Osteoblast (primary cell): ENCODE measurements at regions not wholly inside any gene's neighbourhood (a gene's known extent, or its start where the extent isn't known, plus 50 kb on each side); places are given as distances from the start of the nearest gene placed in this dataset.

Experiments used
- DNase-seq: peaks from one replicate; pipeline ENCODE4 v3.0.0; 2011; ENCODE audit warnings: low spot score, mixed read lengths; ENCODE audit not compliant: insufficient read length; ENCODE audit errors: missing footprints
- H2AFZ ChIP-seq: 2 replicates; pipeline ENCODE4 v1.6.0; 2011; ENCODE audit warnings: mild to moderate bottlenecking, low read length
- H3K27ac ChIP-seq: 2 replicates; pipeline ENCODE4 v1.5.1; 2011; ENCODE audit warnings: mild to moderate bottlenecking, low read depth, low read length, moderate library complexity
- H3K27me3 ChIP-seq: 2 replicates; pipeline ENCODE4 v1.6.0; 2012; ENCODE audit warnings: mild to moderate bottlenecking, control low read depth, inconsistent platforms, low read length, moderate library complexity; ENCODE audit not compliant: insufficient read depth
- H3K36me3 ChIP-seq: 2 replicates; pipeline ENCODE4 v1.5.1; 2011; ENCODE audit warnings: mild to moderate bottlenecking, low read length, control low read depth, moderate library complexity; ENCODE audit not compliant: insufficient read depth
- H3K4me1 ChIP-seq: 2 replicates; pipeline ENCODE4 v1.5.1; 2011; ENCODE audit warnings: mild to moderate bottlenecking, low read length, control low read depth, moderate library complexity; ENCODE audit not compliant: insufficient read depth
- H3K4me2 ChIP-seq: 2 replicates; pipeline ENCODE4 v1.6.0; 2011; ENCODE audit warnings: mild to moderate bottlenecking, low read length; ENCODE audit not compliant: insufficient read depth
- H3K4me3 ChIP-seq: fragments of 200-600 bp; sonication (generic); 3 replicates; pipeline ENCODE4 v1.5.1; 2012; ENCODE audit warnings: mild to moderate bottlenecking, low read length, inconsistent platforms; ENCODE audit not compliant: insufficient read depth
- H3K79me2 ChIP-seq: 2 replicates; pipeline ENCODE4 v1.6.0; 2012; ENCODE audit warnings: mild to moderate bottlenecking, low read length, control low read depth, inconsistent platforms; ENCODE audit not compliant: insufficient read depth
- H3K9me3 ChIP-seq: 2 replicates; pipeline ENCODE4 v1.5.1; 2011; ENCODE audit warnings: low read depth, low read length, control low read depth
- H4K20me1 ChIP-seq: 2 replicates; pipeline ENCODE4 v1.6.0; 2012; ENCODE audit warnings: mild to moderate bottlenecking, low read length, control low read depth; ENCODE audit not compliant: insufficient read depth
- CTCF ChIP-seq: IDR thresholded peaks from 2 replicates; pipeline ENCODE4 v1.5.1; 2011; ENCODE audit warnings: mild to moderate bottlenecking, low read depth, low read length, moderate library complexity; ENCODE audit errors: extremely low read depth

GRCh38 chr6:8608737-8609136 lies 173.4 kb upstream of the SLC35B3 start:
- Histone ChIP-seq H3K79me2 (no peaks in the 10 kb centered on the region), H3K9me3 (no peaks in the 10 kb centered on the region)
- DNase-seq: no peak

GRCh38 chr6:8589941-8590729 lies 154.8 kb upstream of the SLC35B3 start:
- H3K4me2 ChIP-seq: no peak overlapping the region
- no peaks in the 10 kb centered on the region for H3K79me2 ChIP-seq
- H3K36me3 ChIP-seq: no peaks in the 10 kb centered on the region
- H3K4me3 ChIP-seq: no peak overlapping the region
- no peaks in the 10 kb centered on the region for H4K20me1 ChIP-seq
- no peaks in the 10 kb centered on the region for H3K9me3 ChIP-seq
- H3K27ac ChIP-seq: no peak overlapping the region
- H2AFZ ChIP-seq: no peak overlapping the region
- no peak for TF ChIP-seq CTCF
- no peak for DNase-seq
- H3K4me1 ChIP-seq: no peaks in the 10 kb centered on the region
- no peaks in the 10 kb centered on the region for H3K27me3 ChIP-seq

More at GRCh38 chr6:8608737-8609136, 173.4 kb upstream of the SLC35B3 start:
- H3K27me3 ChIP-seq: no peaks in the 10 kb centered on the region
- H3K4me2 ChIP-seq: no peak overlapping the region
- H3K36me3 ChIP-seq: no peaks in the 10 kb centered on the region
- H2AFZ ChIP-seq: no peak overlapping the region
- TF ChIP-seq CTCF: no peak
- H3K4me3 ChIP-seq: no peak overlapping the region
- no peak overlapping the region for H3K27ac ChIP-seq
- H4K20me1 ChIP-seq: no peaks in the 10 kb centered on the region
- H3K4me1 ChIP-seq: no peaks in the 10 kb centered on the region

GRCh38 chr6:8588176-8588575 lies 152.8 kb upstream of the SLC35B3 start:
- no peaks in the 10 kb centered on the region for H3K27me3 ChIP-seq
- H2AFZ ChIP-seq: no peak overlapping the region
- DNase-seq: no peak
- no peaks in the 10 kb centered on the region for H3K36me3 ChIP-seq
- H3K4me3 ChIP-seq: no peak overlapping the region
- TF ChIP-seq CTCF: no peak
- no peaks in the 10 kb centered on the region for H3K9me3 ChIP-seq
- H4K20me1 ChIP-seq: no peaks in the 10 kb centered on the region
- H3K4me2 ChIP-seq: no peak overlapping the region
- H3K79me2 ChIP-seq: no peaks in the 10 kb centered on the region
- no peak overlapping the region for H3K27ac ChIP-seq
- H3K4me1 ChIP-seq: no peaks in the 10 kb centered on the region

GRCh38 chr6:8583291-8583690 lies 147.9 kb upstream of the SLC35B3 start:
- no peak overlapping the region for H2AFZ ChIP-seq
- no peaks in the 10 kb centered on the region for H4K20me1 ChIP-seq
- no peaks in the 10 kb centered on the region for H3K27me3 ChIP-seq
- DNase-seq: no peak
- H3K36me3 ChIP-seq: no peaks in the 10 kb centered on the region
- no peak overlapping the region for H3K27ac ChIP-seq
- H3K4me2 ChIP-seq: no peak overlapping the region
- no peak for TF ChIP-seq CTCF
- H3K4me3 ChIP-seq: no peak overlapping the region
- H3K9me3 ChIP-seq: peaks cover 3% of the 10 kb centered on the region
- H3K4me1 ChIP-seq: no peaks in the 10 kb centered on the region
- H3K79me2 ChIP-seq: no peaks in the 10 kb centered on the region
